Loucy (cell line): ENCODE measurements at regions not wholly inside any gene's neighbourhood (a gene's known extent, or its start where the extent isn't known, plus 50 kb on each side); places are given as distances from the start of the nearest gene placed in this dataset.
"Not testable (repeated sequence)": the region's sequence is repeated elsewhere in the genome, so short reads cannot be mapped to it uniquely, and the experiment has no call there.

Source experiments
- CTCF ChIP-seq: fragments of 200-600 bp; sonication (generic); conservative IDR thresholded peaks from 2 replicates; pipeline ENCODE4 v1.5.1; 2014; ENCODE audit warnings: mild to moderate bottlenecking, antibody characterized with exemption, low read length
- EZH2phosphoT487 ChIP-seq: fragments of 200-600 bp; IDR thresholded peaks from 2 replicates; pipeline ENCODE4 v1.6.1; 2018; ENCODE audit warnings: antibody characterized with exemption, mild to moderate bottlenecking, moderate library complexity, borderline replicate concordance

- not testable (repeated sequence) for TF ChIP-seq CTCF, EZH2phosphoT487
Observed at GRCh38 chr11:92157390-92157789, 67.2 kb upstream of the FAT3 start.
